Activated CD4-positive, alpha-beta T cell treated with anti-CD3 and anti-CD28 coated beads, Interleukin-2, Interleukin-4, amounts not matched to agents 100 ng/mL and 50 ng/mL, durations not matched to agents 16 hours and 8 hours (primary cell): ENCODE measurements at regions not wholly inside any gene's neighbourhood (a gene's known extent, or its start where the extent isn't known, plus 50 kb on each side); places are given as distances from the start of the nearest gene placed in this dataset.

Source experiments
- DNase-seq: peaks from one replicate; pipeline ENCODE4 v3.0.0-alpha.2; 2020; ENCODE audit warnings: low spot score

DNA sequence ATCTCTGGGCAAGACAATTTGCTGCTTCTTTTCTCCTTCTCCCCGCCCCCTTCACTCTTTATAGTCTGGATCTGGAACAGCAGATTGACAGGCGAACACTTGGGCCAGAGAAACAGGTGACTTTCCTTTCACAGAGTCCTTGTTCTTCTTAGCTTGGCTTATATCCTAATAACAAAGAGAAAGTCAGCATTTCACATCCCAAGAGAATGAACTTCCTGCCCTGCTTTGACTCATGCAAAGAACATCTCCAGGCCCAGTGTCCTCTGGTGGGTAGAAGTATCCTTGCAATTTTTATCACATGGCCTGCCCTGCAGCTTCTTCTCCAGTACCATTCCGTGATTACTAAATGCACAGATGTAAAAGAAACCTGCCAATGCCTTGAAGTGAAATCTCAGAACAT, 764.4 kb downstream of the ADGRL2 start:
- no peak for DNase-seq

DNA sequence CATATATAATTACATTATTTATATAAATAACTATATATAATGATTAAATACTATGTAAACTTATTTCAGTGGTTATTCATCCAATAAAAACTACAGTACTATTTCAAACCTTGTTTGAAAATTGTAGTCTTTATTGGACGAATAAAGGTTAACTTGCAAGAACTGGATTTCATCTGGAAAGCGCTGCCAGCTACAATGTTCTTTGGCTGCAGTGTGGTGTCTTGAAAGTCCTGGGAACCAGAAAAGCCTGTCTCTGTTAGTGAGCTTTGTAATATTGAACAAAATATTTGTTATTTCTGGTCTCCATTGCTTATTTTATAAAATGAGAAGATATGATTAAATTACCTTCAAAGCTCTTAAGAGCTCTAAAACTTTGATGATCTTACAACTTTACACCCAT, 763.6 kb downstream of the ADGRL2 start:
- no peak for DNase-seq

DNA sequence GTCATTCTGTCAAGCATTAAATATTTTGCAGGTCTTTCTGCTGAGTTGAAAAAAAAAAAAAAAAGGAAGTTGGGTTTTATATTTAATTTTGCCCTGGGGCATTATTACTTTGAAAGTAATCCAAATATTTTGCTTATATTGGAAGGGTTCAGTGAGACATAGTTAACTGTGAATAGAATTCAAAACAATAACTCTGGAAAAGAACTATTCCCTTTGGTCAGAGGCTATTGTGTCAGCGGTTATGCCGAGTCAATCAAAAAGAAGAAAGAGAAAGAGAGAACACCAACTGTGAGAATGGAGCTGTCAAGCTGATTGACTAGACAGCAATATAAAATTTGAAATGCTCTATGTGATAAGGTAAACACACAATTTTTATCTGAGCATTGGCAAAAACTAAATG, 761.7 kb downstream of the ADGRL2 start:
- no peak for DNase-seq

DNA sequence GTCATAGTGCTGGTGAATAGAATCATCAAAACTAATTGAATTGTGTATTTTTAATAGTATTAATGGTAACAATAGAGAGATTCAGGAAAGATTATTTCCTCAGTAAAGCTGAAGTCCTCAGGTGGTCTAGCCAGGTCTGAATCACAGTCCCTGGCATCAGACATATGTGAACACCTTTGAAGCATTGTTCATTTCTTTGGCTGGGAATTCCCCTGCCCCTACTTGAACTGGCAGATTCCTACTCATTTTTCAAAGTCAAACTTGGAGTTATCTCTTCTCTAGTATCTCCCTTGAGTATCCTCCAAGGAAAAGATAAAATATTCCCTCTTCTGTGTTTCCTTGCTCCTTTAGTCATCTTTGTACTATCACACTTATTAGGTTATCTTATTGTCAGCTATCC, 759.8 kb downstream of the ADGRL2 start:
- no peak for DNase-seq

DNA sequence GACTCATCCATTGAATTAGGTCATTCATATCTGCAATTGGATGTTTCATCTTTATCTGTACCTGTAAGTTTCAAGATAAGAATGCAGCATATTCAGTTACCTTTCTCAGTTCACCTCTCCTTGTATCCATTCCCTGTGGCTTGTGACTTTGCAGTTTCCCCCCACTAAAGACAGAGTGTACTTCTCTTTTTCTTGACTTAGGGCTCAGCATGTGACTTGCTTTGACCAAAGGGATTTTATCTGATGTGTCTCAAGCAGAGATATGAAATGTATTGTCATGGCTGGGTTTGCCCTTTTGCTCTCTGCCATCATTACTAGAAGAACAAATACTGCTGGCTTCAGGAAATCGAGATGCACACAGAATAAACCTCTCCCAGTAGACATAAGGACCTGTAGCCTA, 754.8 kb downstream of the ADGRL2 start:
- no peak for DNase-seq

DNA sequence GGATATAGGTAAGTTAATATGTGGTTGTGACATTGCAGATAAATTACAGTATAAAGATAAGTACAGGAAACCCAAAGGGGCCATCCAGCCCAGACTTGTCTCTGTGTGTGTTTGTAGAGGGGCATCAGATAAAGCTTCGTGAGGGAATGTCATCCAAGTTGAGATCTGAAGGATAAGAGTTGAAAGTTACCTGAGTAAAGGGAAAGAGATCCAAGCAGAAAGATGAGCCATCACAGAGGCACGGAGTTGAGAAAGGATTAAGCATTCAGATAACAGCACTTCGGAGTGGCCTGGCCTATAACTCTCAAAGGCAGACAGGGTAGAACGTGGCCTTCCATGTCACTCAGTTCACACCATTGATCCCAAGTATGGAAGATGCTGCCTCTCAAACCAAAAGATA, 749.1 kb downstream of the ADGRL2 start:
- no peak for DNase-seq

DNA sequence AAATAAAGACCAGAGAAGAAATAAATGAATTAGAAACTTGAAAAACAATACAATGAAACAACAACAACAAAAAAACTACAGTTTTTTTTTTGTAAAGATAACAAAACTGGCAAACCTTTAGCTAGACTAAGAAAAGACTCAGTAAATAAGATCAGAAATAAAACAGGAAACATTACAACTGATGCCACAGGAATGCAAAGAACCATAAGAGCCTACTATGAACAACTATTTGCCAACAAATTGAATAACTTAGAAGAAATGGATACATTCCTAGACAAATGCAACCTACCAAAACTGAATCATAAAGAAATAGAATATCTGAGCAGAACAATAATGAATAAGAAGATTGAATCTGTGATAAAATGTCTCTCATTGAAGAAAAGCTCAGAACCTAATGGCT, 742.0 kb downstream of the ADGRL2 start:
- no peak for DNase-seq

DNA sequence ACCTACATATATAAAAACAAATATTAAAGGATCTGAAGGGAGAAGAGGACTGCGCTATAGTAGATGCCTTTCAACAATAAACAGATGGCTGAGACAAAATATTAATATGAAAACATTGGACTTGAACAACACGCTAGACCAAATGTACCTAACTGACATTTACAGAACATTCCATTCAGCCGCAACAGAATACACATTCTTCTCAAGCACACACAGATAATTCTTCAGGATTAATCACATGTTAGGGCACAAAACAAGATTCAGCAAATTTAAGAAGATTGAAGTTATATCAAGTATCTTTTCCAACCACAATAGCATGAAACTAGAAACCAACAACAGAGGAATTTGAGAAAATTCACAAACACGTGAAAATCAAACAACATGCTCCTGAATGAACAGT, 741.4 kb downstream of the ADGRL2 start:
- DNase-seq, result no peak

DNA sequence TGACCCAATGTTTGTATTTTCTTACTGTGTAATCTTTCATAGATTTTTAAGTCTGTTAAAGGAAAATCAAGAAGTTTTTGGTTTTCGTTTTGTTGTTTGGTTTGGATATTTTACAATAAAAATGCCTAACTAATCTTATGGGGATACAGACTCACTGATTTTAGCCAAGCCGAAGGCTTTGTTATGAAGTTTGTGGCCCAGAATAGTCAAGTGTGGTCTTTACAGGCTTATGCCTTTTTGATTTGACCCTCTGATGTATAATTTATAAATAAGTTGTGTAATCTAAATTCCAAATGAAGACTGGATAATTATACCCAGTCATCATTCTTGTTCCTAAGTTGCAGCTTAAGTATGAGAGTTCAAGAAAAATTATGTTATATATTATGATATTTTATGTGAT, 739.3 kb downstream of the ADGRL2 start:
- DNase-seq, result no peak

DNA sequence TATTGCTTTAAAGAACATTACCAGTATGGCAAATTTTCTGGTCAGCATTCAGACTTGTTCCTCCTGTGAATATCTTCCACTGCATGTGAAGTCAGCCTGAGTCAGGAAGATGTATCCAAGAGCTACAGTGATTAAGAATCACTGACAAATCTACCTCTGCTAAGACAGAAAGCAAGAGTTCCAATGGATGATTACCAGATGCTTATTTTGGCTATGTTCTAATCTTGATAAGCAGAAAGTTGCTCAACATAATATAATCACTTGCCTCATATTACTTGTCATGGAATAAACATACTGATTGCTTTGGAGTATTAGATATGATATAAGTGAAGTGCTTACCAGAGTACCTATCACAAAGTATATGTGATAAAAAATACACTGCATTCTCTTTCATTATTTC, 738.1 kb downstream of the ADGRL2 start:
- DNase-seq, result no peak

DNA sequence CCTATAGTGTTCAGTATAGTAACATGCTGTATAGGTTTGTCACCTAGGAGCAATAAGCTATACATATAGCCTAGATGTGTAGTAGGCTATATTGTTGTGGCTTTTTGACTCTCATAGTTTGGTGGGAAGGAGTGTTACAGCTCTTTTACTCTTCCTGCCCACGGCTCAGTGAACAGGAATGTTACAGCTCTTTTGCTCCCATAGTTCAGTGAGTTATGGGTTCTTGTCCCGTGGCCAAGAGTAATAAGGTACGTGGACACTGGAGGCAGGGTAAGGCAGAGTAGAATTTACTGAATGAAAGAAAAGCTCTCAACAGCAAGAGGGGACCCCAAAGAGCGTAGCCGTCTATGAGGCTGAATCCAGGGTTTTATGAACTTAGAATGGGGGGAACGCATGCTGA, 734.3 kb downstream of the ADGRL2 start:
- DNase-seq, result no peak

DNA sequence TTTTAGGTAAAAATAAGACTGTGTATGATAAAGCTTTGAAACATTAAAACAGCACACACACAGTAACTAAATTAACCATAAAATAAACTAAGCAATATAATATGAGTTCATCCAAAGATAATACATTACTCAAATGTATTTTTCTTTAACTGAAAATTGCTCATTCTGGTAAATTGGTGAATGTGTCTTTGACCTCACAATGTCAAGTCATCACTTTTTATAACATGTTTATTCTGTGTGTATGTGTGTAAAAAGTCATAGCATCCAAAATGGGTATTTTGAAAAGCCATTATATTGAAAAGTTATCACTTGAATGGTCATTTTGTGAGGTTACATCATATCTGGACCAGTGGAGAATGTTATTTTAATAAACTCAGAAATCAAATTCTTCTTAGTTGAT, 724.6 kb downstream of the ADGRL2 start:
- DNase-seq, result no peak

DNA sequence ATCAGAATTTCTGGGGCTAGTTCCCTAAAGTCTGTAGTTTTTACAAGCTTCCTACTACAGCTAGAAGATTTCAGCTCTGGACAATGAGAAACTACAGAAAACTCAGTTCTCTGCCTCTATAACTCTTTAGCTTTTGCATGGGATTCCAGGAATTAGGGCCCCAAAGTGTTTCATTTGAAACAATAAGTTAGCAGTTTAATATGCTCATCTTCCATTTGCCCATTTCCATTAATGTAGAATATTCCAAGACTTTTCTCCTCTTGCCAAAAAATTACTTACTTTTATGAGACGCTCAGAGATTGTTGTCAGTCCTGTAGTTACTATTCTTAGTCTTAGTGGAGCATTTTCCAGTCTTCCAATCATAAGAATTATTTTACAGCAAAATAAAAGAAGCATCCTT, 719.9 kb downstream of the ADGRL2 start:
- DNase-seq, result no peak

DNA sequence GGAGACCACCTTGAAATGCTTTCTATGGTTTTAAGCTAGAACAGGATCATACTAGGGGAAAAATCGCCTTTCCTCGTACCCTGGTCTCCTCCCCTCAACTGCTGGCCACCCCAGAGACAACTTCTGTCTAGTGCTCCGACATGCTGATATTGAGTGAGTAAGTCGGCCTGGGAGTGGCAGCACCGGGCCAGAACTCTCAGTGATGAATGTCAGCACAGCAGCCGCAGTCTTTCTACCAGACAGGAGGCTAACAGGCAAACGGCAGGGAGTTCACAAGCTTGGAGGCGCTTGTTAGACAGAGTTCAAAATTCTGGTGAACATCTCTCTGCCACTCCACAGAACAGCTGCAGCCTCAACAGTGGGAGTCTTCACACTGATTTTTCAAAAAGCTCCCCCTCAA, 716.9 kb downstream of the ADGRL2 start:
- DNase-seq, result no peak

DNA sequence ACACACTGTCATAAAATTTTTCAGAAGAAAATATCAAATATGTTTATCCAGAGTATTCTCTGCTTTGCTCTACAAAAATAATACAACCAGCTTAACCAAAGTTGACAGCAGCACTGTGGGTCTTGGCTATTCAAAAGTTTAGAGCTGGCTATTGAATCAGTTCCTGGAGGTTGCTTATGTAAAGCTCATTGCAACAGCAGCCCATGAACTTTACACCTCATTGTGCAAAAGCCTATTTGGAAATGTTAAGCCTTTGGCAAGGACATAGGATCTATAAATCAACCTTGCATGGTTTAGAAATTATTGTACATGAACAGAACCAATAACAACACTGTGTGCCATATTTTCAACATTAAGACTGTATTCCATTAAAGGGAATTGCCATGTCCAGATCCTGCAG, 714.9 kb downstream of the ADGRL2 start:
- no peak for DNase-seq

DNA sequence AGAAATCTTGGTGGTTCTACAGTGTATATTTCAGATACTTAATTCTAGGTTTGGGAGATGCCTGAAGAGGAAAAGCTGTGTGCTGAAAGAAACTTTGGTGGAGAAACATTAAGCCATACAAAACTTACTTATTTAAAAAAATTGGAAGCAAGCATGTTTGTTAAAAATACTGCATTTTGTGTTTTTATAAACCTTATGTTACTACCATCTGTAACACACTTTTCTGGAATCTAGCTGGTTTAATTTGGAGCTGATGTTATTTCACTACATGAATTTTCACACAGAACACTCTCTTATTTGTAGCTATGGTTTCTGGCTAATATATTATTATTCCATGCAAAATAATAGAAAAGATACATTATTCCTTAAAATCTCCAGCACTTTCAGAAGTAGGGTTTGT, 710.7 kb downstream of the ADGRL2 start:
- no peak for DNase-seq

DNA sequence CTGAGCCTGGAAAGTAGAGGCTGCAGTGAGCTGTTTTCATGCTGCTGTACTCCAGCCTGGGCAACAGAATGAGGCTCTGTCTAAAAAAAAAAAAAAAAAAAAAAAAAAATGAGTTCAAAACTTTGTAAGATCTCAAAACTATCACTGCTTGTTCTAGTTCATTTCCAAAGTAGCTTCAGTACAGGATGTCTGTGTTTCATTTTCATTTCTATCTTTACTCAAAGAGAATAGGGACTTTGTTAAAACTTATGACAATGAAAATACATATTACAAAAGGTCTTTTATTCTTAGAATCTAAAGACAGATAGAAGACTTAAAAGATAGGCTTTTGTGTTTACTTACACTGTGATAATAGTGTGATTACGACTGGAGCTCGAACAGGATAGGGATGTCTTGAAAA, 709.7 kb downstream of the ADGRL2 start:
- DNase-seq, result no peak

DNA sequence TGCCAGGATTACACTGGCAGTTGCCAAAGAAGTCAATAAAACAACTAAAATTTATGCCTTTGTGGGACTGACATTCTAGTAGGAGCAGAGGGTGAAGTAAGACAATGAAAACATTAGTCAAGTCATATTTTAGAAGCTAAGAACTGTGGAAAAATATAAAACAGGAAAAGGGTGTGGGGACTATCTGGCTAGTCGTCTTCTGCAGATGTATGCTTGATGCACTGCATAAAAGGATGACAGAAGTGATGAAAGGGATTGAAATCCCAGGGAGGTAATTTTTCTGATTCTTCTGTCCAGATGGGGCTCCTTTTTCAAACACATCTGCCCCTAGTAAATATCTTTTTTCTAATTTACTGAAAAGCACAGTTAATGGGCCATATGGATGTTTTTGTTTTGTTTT, 706.3 kb downstream of the ADGRL2 start:
- no peak for DNase-seq

DNA sequence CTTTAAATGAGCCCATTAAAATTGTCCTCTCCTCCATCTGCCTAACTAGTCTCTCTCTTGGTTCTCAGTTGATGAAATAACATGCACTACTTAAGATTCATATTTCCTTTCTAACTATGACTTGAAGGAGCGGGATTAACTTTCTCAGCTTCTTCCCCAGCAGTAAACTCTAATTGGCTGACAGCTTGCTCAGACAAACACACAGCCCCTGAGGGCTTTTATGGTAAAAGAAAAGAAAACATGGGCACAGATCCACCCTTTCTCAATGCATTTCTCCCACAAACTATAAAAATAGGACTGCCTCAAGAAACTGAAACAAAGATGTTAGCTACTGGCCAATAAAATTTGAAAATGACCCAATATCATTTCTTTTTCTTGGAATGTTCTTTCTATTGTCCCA, 703.1 kb downstream of the ADGRL2 start:
- no peak for DNase-seq

DNA sequence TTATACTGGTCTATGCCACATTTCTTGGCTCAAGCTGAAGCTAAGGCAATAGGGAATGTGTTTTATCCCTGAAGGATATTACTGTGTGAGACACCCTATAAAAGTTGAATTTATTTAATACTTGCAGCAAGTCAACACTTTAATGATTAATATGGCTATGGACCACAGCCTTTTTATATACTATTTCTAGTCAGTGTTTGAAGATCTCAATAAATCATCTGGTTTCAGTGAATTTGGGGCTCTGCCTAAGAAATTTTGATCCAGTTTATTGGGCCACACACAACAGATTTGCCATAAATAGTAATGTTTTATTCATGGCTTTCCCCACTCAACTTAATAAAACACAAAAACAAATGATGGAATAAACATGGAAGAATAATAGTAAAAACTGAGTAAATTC, 698.3 kb downstream of the ADGRL2 start:
- DNase-seq, result no peak

DNA sequence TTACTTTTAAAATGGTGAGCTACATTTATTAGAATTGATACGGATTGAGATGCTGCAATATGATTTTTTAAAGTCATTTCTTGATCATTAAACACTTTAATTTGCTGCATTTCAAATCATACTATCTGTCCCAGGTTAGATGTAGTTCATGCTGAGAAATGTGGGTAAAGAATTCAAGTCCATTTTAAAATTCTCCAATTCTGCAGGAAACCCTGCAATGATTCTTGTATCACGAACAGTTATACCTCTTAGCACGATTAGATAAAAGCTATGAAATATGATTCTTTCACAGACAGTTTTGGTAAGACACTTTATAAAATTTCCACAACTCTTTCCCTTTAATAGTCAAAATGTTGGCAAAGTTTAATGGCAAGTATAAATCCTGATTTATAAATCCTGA, 693.4 kb downstream of the ADGRL2 start:
- no peak for DNase-seq

DNA sequence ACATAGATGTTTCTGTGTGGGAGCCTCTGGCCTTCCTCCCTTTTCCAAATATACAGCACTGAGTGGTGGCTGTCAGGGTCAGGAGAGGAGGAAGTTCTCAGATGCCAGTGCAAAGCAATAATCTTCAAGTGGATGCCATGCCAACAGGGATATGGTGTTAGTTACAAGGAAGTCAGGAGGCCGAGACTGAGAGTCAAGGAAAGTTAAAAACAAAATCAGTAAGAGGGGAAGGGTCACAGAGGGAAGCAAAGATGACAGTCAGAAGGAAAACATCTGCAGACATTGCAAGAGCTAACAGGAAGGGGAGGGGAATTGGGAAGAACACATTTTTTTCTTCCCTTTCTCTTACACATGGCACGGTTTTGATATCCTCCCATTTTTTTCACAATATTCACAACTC, 691.4 kb downstream of the ADGRL2 start:
- DNase-seq, result no peak

DNA sequence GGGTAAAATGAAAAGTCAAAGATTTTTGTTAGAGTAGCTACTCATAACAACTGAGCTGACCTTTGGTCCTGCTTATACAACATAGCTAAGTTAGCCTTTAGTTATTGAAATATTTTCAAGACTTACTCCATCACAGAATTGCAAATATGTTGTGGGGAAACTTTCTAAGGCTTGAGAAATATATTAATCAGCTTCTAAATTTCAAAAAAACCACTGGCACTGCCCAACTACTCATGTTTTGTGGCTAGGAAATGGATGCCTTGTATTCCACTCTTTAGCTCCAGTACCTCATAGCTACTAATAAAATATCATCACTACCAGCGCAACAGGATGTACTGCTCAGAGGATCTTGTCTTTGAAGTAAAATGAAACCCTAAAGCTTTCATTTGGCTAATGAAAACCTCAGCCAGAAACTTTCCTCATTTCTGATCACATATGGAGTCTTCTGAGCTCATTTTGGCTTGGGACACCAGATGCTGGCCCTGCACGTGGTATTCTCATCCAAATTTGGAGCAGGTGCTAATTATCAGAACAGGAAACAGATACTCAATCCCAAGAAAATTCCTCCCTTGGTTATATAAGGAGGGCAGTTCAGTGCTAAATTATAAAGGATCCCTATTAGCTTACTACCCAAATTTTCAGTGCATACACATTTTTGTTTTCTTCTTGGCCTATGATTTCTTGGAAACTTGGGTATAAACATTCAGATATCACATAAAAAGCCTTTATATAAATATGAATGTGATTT, 690.7 kb downstream of the ADGRL2 start:
- no peak for DNase-seq

DNA sequence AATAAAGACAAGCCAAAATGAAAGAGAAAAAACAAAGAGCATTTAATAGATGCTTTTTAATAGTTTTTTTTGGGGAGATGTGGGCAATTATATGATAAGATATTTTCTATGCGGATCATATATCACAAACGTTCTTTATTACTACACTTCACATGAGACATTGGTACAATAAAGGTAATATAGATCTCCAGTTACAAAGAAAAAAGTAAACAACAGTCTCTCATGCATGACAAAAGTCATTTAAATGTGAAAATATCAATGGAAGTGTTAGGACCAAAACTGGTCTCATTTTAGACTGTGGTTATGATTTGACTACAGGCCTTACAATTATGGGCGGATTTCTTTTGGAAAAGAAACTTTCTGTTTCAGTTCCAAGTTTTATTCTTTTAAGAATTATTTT, 687.0 kb downstream of the ADGRL2 start:
- DNase-seq, result no peak

DNA sequence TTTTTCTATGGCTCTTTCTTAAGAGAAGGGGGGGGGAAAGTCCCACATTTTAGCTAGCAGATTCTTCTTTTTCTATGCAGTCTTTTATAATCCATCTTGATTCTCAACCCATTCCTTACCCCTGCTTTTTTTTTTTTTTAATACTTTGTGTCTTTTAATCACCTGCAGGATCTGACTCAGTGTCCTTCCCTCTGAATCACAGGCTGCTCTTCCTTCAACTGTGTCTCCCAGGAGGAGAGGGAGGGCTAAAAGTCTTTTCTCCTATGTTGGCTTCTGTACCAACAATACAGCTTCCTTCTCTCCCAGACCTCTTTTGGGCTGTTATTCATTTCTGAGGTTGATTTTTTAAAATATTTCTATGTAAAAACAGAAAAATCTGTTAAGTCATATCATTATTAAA, 686.2 kb downstream of the ADGRL2 start:
- DNase-seq, result no peak
